ENCODE measurements at regions not wholly inside any gene's neighbourhood (a gene's known extent, or its start where the extent isn't known, plus 50 kb on each side); places are given as distances from the start of the nearest gene placed in this dataset.

GRCh38 chr5:106412606-106413005 lies 1258.1 kb downstream of the EFNA5 start:
- H3K27ac ChIP-seq = no peak overlapping the region
- no peak for TF ChIP-seq ZFX (IDR thresholded peaks at IDR 0.05)
- TF ChIP-seq, protein P1, sequence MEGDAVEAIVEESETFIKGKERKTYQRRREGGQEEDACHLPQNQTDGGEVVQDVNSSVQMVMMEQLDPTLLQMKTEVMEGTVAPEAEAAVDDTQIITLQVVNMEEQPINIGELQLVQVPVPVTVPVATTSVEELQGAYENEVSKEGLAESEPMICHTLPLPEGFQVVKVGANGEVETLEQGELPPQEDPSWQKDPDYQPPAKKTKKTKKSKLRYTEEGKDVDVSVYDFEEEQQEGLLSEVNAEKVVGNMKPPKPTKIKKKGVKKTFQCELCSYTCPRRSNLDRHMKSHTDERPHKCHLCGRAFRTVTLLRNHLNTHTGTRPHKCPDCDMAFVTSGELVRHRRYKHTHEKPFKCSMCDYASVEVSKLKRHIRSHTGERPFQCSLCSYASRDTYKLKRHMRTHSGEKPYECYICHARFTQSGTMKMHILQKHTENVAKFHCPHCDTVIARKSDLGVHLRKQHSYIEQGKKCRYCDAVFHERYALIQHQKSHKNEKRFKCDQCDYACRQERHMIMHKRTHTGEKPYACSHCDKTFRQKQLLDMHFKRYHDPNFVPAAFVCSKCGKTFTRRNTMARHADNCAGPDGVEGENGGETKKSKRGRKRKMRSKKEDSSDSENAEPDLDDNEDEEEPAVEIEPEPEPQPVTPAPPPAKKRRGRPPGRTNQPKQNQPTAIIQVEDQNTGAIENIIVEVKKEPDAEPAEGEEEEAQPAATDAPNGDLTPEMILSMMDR (conservative IDR thresholded peaks at IDR 0.05) = no peak

- no peak for TF ChIP-seq ZFX (IDR thresholded peaks at IDR 0.05)
- TF ChIP-seq, protein P1 (conservative IDR thresholded peaks at IDR 0.05) = no peak
- no peak overlapping the region for H3K27ac ChIP-seq
Observed at GRCh38 chr5:106408570-106408969, 1262.2 kb downstream of the EFNA5 start.

GRCh38 chr5:106408141-106408540 lies 1262.6 kb downstream of the EFNA5 start:
- no peak overlapping the region for H3K27ac ChIP-seq
- TF ChIP-seq ZFX (IDR thresholded peaks at IDR 0.05) = no peak
- TF ChIP-seq, protein P1 (conservative IDR thresholded peaks at IDR 0.05) = no peak

- no peak overlapping the region for H3K27ac ChIP-seq
- TF ChIP-seq ZFX (IDR thresholded peaks at IDR 0.05) = no peak
- TF ChIP-seq, protein P1 (conservative IDR thresholded peaks at IDR 0.05) = no peak
Observed at GRCh38 chr5:106401561-106401960, 1269.2 kb downstream of the EFNA5 start.

- TF ChIP-seq, protein P1 (conservative IDR thresholded peaks at IDR 0.05) = no peak
- no peak for TF ChIP-seq ZFX (IDR thresholded peaks at IDR 0.05)
- H3K27ac ChIP-seq = no peak overlapping the region
Observed at GRCh38 chr5:106399391-106399790, 1271.3 kb downstream of the EFNA5 start.

DNA sequence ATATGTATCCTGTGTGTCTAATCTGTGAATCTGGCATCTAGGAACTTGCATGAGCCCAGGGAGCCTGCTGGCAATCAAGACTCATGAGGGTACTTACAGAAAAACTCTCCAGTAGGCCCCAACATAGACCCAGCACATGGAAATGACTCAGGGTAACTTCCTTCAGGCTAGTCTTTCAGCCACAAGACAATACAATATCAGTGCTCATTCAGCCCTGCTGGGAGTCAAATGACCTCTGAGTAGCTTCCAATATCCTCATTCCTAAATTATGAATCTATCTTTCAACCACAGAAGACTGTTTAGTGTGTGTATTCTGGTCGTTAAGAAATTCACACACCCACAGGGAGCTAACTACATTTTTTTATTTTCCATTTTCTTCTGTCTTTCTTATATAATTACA lies 1273.0 kb downstream of the EFNA5 start:
- no peak for TF ChIP-seq ZFX (IDR thresholded peaks at IDR 0.05)
- TF ChIP-seq, protein P1 (conservative IDR thresholded peaks at IDR 0.05) = no peak
- no peak overlapping the region for H3K27ac ChIP-seq

DNA sequence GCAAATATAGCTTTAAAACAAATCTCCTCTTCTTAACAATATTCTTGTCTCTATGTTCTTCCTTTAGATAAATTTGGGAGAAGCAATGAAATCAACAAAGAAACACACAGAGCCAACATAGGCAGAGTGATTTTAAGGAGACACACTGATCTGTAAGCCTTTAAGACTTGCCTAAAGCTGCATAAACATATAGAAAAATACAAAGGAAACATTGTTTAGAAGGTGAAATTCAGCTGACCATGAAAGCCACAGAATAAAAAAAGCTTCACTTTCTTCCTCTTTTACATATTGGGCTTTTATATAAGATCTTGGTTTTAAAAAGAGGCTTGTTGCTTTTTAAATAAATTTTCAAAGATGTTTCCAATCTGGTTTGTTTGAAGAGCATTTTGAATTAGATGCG lies 1277.5 kb downstream of the EFNA5 start:
- TF ChIP-seq ZFX (IDR thresholded peaks at IDR 0.05) = no peak
- TF ChIP-seq, protein P1 (conservative IDR thresholded peaks at IDR 0.05) = no peak

More for the DNA sequence above, 1277.5 kb downstream of the EFNA5 start:
- no peak overlapping the region for H3K27ac ChIP-seq
